ENCODE measurements at regions not wholly inside any gene's neighbourhood (a gene's known extent, or its start where the extent isn't known, plus 50 kb on each side); places are given as distances from the start of the nearest gene placed in this dataset.
A peak's percentile ranks its signal among the peaks of the same experiment; 100 is the strongest.

- no peak for DNase-seq
Measured at GRCh38 chr7:131094685-131095084, 233.0 kb upstream of the MKLN1 start.

DNA sequence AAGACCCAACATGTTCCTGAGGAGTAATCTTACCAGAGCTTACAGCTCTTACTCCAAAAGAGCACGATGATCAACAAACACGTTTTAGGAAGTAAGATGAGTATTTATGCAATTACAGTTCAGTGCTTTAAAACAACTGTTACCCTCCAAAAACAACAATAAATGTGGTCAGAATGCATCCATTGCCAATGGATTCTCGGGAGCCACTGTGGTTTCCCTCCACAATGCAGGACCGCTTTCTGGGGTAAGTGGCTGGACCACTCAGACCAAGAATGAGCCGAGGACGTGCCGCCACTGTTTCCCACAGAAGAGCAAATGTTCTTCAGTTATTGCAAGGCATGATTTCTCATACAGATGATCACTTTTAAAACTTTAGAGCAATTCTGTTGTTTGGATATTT is 232.3 kb upstream of the MKLN1 start:
- DNase-seq, result no peak

- no peak for DNase-seq
Measured at GRCh38 chr7:131096267-131096927, 231.3 kb upstream of the MKLN1 start.

- no peak for DNase-seq
Measured at GRCh38 chr7:131097662-131098376, 229.9 kb upstream of the MKLN1 start.

DNA sequence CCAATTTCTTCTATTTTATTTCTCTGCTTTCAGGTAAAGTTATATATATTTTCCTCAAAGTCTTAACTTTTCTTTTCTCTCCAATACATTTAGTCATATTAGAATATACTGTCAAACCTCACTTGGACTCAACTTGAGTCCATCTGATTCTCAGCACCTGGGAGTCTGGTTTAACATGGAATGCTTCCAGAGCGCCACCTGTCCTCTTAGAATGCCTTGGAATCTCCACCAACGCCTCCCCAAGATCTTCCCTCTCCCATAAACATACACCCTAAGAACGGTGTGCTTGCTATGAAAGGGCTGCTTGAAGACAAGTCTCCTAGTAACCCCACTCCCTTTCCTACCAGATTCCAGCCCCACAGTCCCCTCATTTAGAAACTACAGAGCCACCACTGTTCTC is 229.1 kb upstream of the MKLN1 start:
- DNase-seq, result no peak

- DNase-seq, result no peak
Measured at GRCh38 chr7:131100357-131101054, 227.2 kb upstream of the MKLN1 start.

DNA sequence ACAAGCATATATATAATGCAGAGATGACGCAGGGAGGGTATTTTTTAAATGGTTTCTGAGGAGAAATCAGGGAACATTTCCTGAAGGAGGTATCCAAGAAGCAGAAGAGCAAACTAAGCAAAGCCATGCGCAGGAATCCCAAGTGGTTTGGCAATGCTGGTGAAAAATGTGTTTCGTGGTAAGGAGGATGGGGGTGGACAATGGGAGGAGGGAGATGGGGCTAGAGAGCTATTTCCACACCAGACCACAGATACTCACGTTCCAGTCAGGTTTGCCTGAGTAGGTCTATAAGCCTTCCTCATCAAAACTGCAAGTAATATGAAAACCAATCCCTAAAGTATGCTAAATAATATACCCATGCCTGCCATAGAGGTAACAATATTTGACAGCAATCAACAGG is 223.7 kb upstream of the MKLN1 start:
- no peak for DNase-seq

DNA sequence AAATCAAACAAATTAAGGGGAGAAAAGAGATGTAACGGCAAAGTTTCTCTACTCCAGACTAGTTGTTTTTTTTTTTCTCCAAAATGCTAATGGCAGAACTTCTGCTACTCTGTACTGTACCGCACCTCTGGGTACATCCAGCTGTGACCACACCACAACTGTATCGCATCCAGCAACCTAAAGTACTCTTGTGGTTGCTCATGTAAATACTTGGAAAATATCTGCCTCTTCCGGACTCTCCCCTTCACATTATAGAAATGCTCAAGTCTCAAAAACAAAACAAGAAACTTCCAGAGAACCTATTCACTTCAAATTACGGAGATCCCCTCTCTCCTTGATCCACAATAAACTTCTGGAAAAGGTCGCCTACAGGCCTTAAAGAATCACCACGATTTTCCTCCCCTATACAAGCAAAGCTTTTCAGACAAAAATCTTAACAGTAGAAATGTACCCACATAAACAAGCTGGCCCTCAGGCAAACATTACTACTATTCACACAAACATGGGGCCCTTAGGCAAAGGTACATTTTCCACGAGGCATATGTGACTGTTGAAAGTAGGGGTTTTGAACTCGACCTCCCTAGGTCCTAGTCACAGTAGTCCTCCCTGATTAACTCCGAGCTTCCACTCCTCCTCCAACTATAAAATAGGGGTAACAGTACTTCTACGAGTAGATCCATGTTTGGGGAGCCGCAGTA is 222.9 kb upstream of the MKLN1 start:
- no peak for DNase-seq

GRCh38 chr7:131105294-131105798 is 222.3 kb upstream of the MKLN1 start:
- no peak for DNase-seq

DNA sequence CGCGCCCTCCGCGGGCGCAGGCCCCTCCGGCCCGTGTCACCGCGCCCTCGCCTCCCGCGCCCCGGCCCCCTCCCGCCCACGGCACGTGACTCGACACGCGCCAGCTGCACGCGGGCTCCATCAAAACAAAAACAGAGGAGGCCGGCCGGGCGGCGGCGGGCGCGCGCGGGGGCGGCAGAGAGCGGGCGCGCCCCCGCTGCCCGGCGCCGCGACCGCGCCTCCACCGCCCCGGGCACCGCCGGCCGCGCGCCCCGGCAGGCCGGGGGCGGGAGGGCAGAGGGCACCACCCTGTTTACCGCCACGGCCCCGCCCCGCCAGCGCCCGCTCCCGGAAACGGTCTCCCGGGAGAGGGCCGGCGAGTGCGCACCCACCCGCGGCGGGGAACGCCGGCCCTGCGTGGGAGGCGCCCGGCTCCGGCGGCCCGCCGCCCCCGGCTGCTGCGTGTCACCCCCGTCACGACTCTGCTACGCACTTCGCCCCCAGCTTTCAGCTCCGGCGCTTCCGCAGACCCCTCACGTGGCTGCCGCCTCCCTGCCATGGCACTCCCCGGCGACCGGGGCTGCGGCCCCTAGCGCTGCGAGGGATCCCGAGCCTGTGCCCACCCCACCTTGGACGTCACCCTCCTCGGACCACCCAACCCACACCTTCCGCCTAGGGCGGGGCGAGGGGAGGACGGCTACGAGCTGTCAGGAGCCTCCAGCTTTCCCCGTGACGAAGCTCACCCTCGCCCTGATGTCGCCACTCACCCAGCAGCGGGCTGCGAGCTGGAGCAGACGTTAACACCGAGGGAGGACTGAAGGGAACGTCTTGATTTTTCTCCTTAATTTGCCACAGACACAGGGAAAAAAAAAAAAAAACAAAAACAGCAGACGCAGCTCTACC is 221.6 kb upstream of the MKLN1 start:
- peak; percentile 63 for DNase-seq

DNA sequence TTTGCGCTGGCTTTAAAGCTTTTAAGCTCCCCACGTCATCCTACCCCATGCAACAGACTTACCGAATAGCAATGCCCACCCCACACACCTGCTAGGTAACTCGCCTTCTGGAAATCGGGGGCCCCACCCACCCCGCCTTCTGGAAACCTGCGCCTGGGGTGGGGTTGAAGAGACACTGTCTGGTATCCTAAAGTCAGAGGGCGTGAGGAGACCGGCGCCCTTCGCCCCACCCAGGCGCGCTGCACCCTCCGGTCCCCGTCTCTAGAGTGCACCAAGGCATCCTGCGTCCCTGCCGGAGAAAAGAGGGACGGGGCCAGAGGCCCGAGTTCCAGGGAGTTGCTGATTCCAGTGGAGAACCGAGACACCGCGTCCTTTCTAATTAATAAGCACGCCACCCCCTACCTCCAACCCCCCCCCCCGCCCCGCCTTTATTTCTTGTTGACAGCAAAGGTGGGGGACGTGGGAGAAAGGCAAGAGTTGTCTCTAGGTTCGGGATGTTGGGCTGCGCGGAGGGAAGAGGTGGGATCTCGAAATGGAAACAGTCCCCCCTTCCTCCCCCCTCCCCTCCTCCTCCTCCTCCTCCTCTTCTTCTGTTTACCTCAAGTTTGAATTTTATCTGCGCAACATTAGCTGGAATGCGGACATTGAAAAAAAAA is 220.9 kb upstream of the MKLN1 start:
- no peak for DNase-seq

- peak; percentile 65 for DNase-seq
Measured at GRCh38 chr7:131107337-131108211, 220.1 kb upstream of the MKLN1 start.

DNA sequence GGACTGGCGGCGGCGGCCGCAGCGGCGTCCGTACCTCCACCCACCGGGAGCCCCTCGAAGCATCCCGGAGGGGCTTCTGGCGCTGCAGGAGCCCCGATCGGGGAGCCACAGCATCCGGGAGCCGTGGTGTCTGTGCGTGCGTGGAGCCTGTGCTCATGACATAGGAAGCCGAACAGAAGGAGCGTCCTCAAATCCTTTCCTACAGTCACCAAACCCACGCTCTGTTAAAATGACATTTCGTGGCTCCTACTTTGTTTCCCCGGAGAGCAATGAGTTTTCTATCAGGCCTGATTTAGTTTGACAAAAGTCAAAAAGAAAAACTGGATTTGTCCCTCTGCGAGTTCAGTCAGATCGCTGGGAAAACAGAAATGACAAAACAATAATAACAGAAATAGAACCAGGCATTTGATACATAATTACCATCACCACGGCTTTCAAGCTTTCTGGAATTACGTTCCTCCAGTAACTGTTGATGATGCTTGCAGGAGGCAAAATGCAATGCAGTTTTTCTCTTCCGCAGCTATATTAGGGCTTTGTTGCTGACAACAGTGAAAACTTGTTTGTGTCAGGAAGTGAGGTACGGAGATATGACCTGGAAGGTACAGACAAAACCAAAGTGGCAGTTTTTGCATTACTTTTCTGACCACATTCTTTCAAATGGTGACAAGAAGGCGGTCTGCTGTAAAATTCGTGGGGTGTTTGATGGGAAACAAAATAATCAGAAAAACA is 219.3 kb upstream of the MKLN1 start:
- no peak for DNase-seq

DNA sequence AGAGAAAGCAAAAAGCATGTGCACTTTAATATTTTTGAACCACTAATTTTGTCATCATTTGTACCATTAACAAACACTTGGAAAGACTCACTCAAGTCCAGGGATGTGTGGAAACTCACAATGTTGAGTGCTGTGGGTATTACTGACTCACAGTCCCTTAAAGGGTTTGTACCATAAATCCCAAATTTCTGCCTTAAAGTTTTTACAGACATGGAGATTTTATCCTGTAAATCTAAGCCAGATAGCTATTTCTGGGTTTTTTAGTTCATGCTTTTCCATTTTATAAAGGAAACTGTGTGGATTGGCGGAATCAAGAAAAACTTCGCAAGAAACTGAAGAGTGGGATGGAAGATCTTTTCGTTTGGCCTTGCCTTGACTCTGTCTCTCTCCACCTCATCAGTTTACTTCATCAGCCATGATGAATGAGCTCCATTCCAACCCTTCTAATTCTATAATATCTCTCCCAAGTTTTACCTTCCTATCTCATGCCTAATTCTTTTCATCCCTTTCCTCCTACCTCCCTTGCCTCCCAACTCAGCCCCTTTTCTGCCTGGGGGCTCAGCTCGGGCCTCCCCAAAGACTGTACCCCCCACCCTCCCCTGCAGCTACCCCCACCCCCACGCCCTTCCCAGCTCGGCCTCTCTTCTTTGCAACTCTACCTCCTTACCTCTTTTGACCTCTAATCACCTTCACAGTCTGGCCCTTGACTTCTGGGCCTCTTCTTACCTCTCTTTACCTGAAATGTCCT is 218.5 kb upstream of the MKLN1 start:
- DNase-seq, result no peak

GRCh38 chr7:131109759-131110296 is 217.8 kb upstream of the MKLN1 start:
- peak; percentile 64 for DNase-seq

- no peak for DNase-seq
Measured at GRCh38 chr7:131110297-131111080, 217.2 kb upstream of the MKLN1 start.

DNA sequence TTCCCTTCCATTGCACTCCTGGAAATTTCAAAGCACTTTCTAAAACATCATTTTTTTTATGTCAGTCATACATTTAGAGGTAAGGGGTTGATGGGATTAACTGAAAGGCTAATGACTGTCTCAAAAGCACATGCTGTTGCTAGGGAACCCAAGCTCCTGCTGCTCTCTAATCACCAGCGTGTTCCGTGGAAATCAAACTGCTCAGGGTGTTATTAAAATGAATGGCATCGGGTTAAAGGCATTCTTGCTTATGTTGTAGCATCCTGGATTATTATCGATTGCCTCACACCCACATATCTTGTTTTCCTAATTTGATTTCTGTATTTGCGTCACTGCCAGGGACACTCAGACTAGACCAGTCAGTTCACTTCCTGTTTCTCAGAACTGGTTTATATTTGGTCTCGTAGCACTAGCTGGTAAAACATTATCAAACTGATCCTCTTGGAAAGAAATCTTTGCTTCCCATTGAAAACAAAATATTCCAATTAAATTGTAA is 216.5 kb upstream of the MKLN1 start:
- peak; percentile 55 for DNase-seq

DNA sequence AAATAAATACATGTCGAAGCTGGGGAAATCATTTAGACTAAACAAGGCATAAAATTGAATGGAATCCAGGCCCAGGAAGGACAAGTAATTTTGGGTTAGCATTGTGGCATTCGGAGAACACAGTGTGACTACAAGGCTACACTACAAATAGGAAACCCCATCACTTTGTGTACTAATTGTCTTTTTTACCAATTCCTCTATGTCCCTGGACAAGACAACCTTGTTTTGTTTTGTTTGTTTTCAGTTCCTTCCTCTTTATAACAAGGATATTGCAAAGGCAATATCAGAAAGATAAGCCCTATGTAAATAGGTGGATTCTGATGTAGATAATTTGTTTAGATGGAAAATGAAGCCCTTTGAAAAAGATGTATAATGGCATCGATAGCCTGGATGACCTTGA is 215.9 kb upstream of the MKLN1 start:
- DNase-seq, result no peak

Measured in NCI-H774 (cell line).